ENCODE measurements at regions not wholly inside any gene's neighbourhood (a gene's known extent, or its start where the extent isn't known, plus 50 kb on each side); places are given as distances from the start of the nearest gene placed in this dataset.

DNA sequence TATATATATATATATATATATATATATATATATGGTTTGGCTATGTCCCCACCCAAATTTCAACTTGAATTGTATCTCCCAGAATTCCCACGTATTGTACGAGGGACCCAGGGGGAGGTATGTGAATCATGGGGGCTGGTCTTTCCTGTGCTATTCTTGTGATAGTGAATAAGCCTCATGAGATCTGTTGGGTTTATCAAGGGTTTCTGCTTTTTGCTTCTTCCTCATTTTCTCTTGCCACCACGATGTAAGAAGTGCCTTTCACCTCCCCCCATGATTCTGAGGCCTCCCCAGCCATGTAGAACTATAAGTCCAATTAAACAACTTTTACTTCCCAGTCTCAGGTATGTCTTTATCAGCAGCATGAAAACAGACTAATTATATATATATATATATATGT lies 52.3 kb upstream of the ADAMTS2 start:
- TF ChIP-seq, protein P1, sequence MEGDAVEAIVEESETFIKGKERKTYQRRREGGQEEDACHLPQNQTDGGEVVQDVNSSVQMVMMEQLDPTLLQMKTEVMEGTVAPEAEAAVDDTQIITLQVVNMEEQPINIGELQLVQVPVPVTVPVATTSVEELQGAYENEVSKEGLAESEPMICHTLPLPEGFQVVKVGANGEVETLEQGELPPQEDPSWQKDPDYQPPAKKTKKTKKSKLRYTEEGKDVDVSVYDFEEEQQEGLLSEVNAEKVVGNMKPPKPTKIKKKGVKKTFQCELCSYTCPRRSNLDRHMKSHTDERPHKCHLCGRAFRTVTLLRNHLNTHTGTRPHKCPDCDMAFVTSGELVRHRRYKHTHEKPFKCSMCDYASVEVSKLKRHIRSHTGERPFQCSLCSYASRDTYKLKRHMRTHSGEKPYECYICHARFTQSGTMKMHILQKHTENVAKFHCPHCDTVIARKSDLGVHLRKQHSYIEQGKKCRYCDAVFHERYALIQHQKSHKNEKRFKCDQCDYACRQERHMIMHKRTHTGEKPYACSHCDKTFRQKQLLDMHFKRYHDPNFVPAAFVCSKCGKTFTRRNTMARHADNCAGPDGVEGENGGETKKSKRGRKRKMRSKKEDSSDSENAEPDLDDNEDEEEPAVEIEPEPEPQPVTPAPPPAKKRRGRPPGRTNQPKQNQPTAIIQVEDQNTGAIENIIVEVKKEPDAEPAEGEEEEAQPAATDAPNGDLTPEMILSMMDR (IDR thresholded peaks at IDR 0.05; ENCODE audit: low read depth, low read length): no peak
- DNase-seq (ENCODE audit: low read depth in 2 of 2): no peak
- no peak overlapping the region for H3K4me3 ChIP-seq (replicated peaks in 1 of 2; ENCODE audit: low read depth in 2 of 2, low read length in 2 of 2)
